BJ (cell line): ENCODE measurements at regions not wholly inside any gene's neighbourhood (a gene's known extent, or its start where the extent isn't known, plus 50 kb on each side); places are given as distances from the start of the nearest gene placed in this dataset.
"Not testable (repeated sequence)": the region's sequence is repeated elsewhere in the genome, so short reads cannot be mapped to it uniquely, and the experiment has no call there.

Experiments
- CTCF ChIA-PET: fragments of 350-600 bp; formaldehyde crosslinking; extraction: SDS; loops from one replicate; lab custom pipeline; 2021; ENCODE audit warnings: antibody characterized with exemption, inconsistent platforms; lab: Yijun Ruan, JAX
- POLR2A ChIA-PET: fragments of 300-600 bp; sonication (Branson Sonifier 250); formaldehyde crosslinking; extraction: SDS; loops from one replicate; lab custom pipeline; 2021; ENCODE audit warnings: antibody characterized with exemption; lab: Charles Lee
- DNase-seq: peaks from one replicate; pipeline ENCODE4 v3.0.0-alpha.2; 2011; ENCODE audit warnings: low read depth
- H3K27me3 ChIP-seq: 2 replicates; pipeline ENCODE4 v1.6.0; 2011; ENCODE audit warnings: low read length; ENCODE audit not compliant: control insufficient read depth, insufficient read depth
- H3K36me3 ChIP-seq: 2 replicates; pipeline ENCODE4 v1.5.1; 2011; ENCODE audit warnings: low read length; ENCODE audit not compliant: control insufficient read depth, insufficient read depth
- H3K4me3 ChIP-seq: 2 replicates; pipeline ENCODE4 v1.5.1; 2011; ENCODE audit warnings: low read depth, mild to moderate bottlenecking, control low read depth, low read length
- TF ChIP-seq, protein P1 (sequence below): IDR thresholded peaks from 2 replicates; pipeline ENCODE4 v1.5.1; 2011; ENCODE audit warnings: low read depth, mild to moderate bottlenecking, control low read depth, inconsistent platforms, low read length, moderate library complexity; ENCODE audit not compliant: insufficient read depth

DNA sequence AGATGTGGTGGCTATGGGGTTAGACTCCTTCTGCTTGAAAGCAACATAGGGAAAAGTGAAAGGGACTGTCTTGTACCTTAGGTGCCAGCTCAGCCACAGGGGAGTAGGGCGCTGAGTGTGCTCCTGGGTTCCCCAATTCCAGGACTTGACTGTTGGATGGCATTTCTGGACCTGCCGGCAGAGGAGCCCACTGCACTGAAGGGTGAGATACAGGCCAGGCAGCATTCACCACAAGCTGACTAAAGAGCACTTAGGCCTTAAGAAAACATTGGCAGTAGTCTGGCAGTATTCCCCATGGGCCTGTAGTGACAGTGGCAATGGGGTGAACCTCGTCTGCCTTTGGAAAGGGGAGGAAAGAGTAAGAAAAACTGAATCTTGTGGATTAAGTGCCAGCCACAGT is 67.1 kb upstream of the TMTC2 start:
- no peak overlapping the region for H3K4me3 ChIP-seq
- no peaks in the 10 kb centered on the region for H3K27me3 ChIP-seq
- no peak for DNase-seq
- TF ChIP-seq, protein P1, sequence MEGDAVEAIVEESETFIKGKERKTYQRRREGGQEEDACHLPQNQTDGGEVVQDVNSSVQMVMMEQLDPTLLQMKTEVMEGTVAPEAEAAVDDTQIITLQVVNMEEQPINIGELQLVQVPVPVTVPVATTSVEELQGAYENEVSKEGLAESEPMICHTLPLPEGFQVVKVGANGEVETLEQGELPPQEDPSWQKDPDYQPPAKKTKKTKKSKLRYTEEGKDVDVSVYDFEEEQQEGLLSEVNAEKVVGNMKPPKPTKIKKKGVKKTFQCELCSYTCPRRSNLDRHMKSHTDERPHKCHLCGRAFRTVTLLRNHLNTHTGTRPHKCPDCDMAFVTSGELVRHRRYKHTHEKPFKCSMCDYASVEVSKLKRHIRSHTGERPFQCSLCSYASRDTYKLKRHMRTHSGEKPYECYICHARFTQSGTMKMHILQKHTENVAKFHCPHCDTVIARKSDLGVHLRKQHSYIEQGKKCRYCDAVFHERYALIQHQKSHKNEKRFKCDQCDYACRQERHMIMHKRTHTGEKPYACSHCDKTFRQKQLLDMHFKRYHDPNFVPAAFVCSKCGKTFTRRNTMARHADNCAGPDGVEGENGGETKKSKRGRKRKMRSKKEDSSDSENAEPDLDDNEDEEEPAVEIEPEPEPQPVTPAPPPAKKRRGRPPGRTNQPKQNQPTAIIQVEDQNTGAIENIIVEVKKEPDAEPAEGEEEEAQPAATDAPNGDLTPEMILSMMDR, result no peak
- ChIA-PET POLR2A (no interaction called here), CTCF (no interaction called here)
- H3K36me3 ChIP-seq, result no peaks in the 10 kb centered on the region

DNA sequence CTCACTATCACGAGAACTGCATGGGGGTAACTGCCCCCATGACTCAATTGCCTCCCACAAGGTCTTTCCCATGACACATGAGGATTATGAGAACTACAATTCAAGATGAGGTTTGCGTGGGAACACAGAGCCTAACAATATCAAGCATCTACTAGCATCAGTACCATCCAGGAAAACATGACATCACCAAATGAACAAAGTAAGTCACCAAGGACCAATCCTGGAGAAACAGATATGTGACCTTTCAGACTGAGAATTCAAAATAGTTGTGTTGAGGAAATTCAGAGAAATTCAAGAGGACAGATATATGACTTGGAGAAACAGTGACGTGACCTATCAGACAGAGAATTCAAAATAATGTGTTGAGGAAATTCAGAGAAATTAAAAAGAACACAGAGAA is 65.8 kb upstream of the TMTC2 start:
- CTCF ChIA-PET, result no interaction called here
- no peak overlapping the region for H3K4me3 ChIP-seq
- DNase-seq, result no peak

DNA sequence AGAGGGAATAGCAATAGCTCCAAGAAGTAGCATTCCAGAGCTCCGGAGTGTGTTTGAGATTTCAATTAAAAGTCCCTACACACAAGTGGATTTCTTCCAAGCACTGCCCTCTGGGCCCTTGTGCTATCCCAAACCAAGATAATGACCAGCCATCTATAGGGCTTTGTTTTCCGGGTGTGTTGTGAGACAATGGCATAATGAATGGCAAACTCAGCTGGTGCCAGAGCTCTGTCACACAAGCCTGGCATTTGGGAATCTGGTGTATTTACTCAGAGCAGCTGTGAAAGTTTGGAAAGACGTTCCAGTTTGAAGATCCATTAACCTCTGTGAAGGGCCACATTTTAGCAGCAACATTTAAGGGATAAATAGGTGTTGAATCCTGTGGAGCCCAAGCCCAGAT is 61.2 kb upstream of the TMTC2 start:
- ChIA-PET POLR2A (no interaction called here), CTCF (interaction anchor here (1.0 to 1.2 kb wide), 2 partner anchors 109 to 241 kb away, joined by 4 read pairs; no protein-coding TSS in a partner anchor)

More for the DNA sequence above, 65.8 kb upstream of the TMTC2 start:
- TF ChIP-seq, protein P1, result no peak
- no peaks in the 10 kb centered on the region for H3K27me3 ChIP-seq
- POLR2A ChIA-PET, result no interaction called here
- H3K36me3 ChIP-seq, result no peaks in the 10 kb centered on the region

DNA sequence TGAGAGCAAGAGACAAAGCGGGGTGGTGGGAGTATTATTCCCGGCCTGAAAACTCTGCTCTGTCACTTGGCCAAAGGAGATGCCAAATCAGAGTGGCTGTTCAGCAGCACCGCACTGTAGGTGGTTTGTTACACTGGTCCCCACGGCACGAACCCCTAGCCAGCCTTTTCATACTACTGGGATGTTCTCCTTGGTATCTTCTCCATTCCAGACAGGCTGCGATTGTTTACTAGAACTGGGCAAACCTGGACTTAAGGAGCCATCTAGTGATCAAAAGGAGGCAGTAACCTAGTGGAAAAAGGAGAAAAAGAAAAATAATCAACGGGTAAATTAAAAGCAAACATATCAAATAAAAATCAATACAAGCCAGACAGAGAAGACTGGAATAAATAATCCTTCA is 58.9 kb upstream of the TMTC2 start:
- CTCF ChIA-PET, result no interaction called here
- DNase-seq, result no peak

More for the DNA sequence above, 61.2 kb upstream of the TMTC2 start:
- H3K27me3 ChIP-seq, result no peaks in the 10 kb centered on the region
- no peak for DNase-seq
- H3K36me3 ChIP-seq, result no peaks in the 10 kb centered on the region
- TF ChIP-seq, protein P1, result no peak
- no peak overlapping the region for H3K4me3 ChIP-seq

DNA sequence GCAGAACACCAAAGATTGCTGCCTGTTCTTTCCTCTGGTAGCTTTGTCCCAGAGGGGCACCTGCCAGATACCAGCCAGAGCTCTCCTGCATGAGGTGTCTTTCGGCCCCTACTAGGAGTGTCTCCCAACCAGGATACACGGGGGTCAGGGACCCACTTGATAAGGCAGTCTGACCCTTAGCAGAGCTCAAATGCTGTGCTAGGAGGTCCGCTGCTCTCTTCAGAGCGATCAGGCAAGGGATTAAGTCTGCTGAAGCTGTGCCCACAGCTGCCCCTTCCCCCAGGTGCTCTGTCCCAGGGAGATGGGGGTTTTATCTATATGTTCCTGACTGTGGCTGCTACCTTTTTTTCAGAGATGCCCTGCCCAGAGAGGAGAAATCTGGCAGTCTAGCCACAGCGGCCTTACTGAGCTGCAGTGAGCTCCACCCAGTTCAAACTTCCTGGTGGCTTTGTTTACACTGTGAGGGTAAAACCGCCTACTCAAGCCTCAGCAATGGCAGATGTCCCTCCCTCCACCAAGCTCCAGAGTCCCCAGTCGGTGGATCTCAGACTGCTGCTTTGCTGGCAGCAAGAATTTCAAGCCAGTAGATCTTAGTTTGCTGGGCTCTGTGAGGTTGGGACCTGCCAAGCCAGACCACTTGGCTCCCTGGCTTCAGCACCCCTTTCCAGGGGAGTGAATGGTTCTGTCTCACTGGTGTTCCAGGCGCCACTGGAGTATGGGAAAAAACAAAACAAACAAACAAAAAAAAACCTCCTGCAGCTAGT is 52.0 kb upstream of the TMTC2 start:
- H3K4me3 ChIP-seq, H3K36me3 ChIP-seq, H3K27me3 ChIP-seq, POLR2A ChIA-PET, DNase-seq: not testable (repeated sequence)
- CTCF ChIA-PET, result interaction anchor here (1.0 kb wide), 1 partner anchor 19 kb away, joined by 3 read pairs; no protein-coding TSS in a partner anchor

More for the DNA sequence above, 58.9 kb upstream of the TMTC2 start:
- H3K4me3 ChIP-seq, result no peak overlapping the region
- no peaks in the 10 kb centered on the region for H3K36me3 ChIP-seq
- POLR2A ChIA-PET, result no interaction called here
- no peaks in the 10 kb centered on the region for H3K27me3 ChIP-seq
- TF ChIP-seq, protein P1, result peak; percentile 44
